ENCODE measurements at regions not wholly inside any gene's neighbourhood (a gene's known extent, or its start where the extent isn't known, plus 50 kb on each side); places are given as distances from the start of the nearest gene placed in this dataset.
A peak's percentile ranks its signal among the peaks of the same experiment; 100 is the strongest.

DNA sequence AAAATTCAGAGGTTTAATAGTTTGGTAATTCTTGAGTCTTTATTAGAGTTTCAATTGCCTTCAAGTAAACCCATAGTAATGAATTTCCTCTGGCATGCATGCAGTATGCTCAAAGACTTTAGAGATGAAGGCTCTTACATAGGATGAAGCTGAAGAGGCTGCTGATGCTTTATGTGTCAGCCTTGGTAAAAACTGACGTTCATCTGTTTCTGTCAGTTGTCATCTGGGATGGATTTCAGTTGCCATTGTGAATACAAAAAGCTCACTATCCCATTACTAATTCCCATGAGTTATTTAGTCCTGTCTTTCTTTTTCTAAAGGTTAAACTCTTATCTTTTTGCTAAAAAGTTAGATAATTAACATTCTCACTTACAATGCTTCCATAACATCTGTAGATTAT, 136.9 kb upstream of the GBE1 start:
- DNase-seq: no peak
- Histone ChIP-seq H2BK5ac (ENCODE audit: low read depth, low read length, poor library complexity, severe bottlenecking) (no peak overlapping the region), H2BK15ac (ENCODE audit: low read depth, poor library complexity, severe bottlenecking) (no peak overlapping the region), H3K4me2 (ENCODE audit: low read length, poor library complexity, severe bottlenecking) (no peak overlapping the region), H2BK120ac (ENCODE audit: low read depth, low read length) (no peak overlapping the region), H3K18ac (ENCODE audit: low read depth in 1 of 2, low read length in 2 of 2) (no peak overlapping the region), H3K79me1 (replicated peaks; ENCODE audit: low read length, poor library complexity, severe bottlenecking) (no peaks in the 10 kb centered on the region), H3K9me3 (ENCODE audit: control insufficient read depth, low read length) (no peaks in the 10 kb centered on the region), H3K27me3 (ENCODE audit: control insufficient read depth in 1 of 2, insufficient read depth in 1 of 2, low read length in 2 of 2) (no peaks in the 10 kb centered on the region), H2AFZ (ENCODE audit: low read depth, low read length) (no peak overlapping the region), H2BK12ac (ENCODE audit: low read length in 2 of 2) (no peak overlapping the region), H2AK5ac (ENCODE audit: low read length, severe bottlenecking) (no peak overlapping the region), H3K27ac (ENCODE audit: low read length, poor library complexity, severe bottlenecking) (no peak overlapping the region), H3K9ac (ENCODE audit: low read length) (no peak overlapping the region), H3K36me3 (ENCODE audit: control insufficient read depth in 1 of 2, insufficient read depth in 2 of 2, low read depth in 1 of 2, low read length in 2 of 2) (no peaks in the 10 kb centered on the region), H3K4me1 (ENCODE audit: control insufficient read depth, insufficient read depth, low read depth, low read length) (no peaks in the 10 kb centered on the region), H3K4me3 (ENCODE audit: insufficient read depth in 1 of 2, low read depth in 1 of 2, low read length in 2 of 2) (no peak overlapping the region), H3K4ac (ENCODE audit: low read depth in 1 of 2, low read length in 2 of 2) (no peak overlapping the region), H4K8ac (ENCODE audit: low read length) (no peak overlapping the region), H3K14ac (ENCODE audit: low read length in 2 of 2) (no peak overlapping the region), H4K91ac (ENCODE audit: low read length) (no peak overlapping the region), H3K23ac (ENCODE audit: low read length in 2 of 2) (no peak overlapping the region)
- WGBS: no CpG with 5 or more reads among the region's 1 CpG

GRCh38 chr3:81894598-81894997, 133.2 kb upstream of the GBE1 start:
- no peak overlapping the region for H3K4me3 ChIP-seq (ENCODE audit: insufficient read depth in 1 of 2, low read depth in 1 of 2, low read length in 2 of 2)
- no peak overlapping the region for H2BK15ac ChIP-seq (ENCODE audit: low read depth, poor library complexity, severe bottlenecking)
- no peak overlapping the region for H3K14ac ChIP-seq (ENCODE audit: low read length in 2 of 2)
- H4K8ac ChIP-seq (ENCODE audit: low read length): no peak overlapping the region
- no peak overlapping the region for H4K91ac ChIP-seq (ENCODE audit: low read length)
- no peaks in the 10 kb centered on the region for H3K4me1 ChIP-seq (ENCODE audit: control insufficient read depth, insufficient read depth, low read depth, low read length)
- no peak overlapping the region for H2BK5ac ChIP-seq (ENCODE audit: low read depth, low read length, poor library complexity, severe bottlenecking)
- H2AFZ ChIP-seq (ENCODE audit: low read depth, low read length): no peak overlapping the region
- no peaks in the 10 kb centered on the region for H3K79me1 ChIP-seq (replicated peaks; ENCODE audit: low read length, poor library complexity, severe bottlenecking)
- no peak for DNase-seq
- no peak overlapping the region for H3K9ac ChIP-seq (ENCODE audit: low read length)
- 77% methylated on average over 4 of the region's 4 CpGs for WGBS
- no peak overlapping the region for H2BK120ac ChIP-seq (ENCODE audit: low read depth, low read length)
- no peaks in the 10 kb centered on the region for H3K27me3 ChIP-seq (ENCODE audit: control insufficient read depth in 1 of 2, insufficient read depth in 1 of 2, low read length in 2 of 2)
- H3K27ac ChIP-seq (ENCODE audit: low read length, poor library complexity, severe bottlenecking): no peak overlapping the region
- H2BK12ac ChIP-seq (ENCODE audit: low read length in 2 of 2): no peak overlapping the region
- no peak overlapping the region for H3K4me2 ChIP-seq (ENCODE audit: low read length, poor library complexity, severe bottlenecking)
- no peak overlapping the region for H3K18ac ChIP-seq (ENCODE audit: low read depth in 1 of 2, low read length in 2 of 2)
- H2AK5ac ChIP-seq (ENCODE audit: low read length, severe bottlenecking): no peak overlapping the region
- no peaks in the 10 kb centered on the region for H3K36me3 ChIP-seq (ENCODE audit: control insufficient read depth in 1 of 2, insufficient read depth in 2 of 2, low read depth in 1 of 2, low read length in 2 of 2)
- H3K9me3 ChIP-seq (ENCODE audit: control insufficient read depth, low read length): no peaks in the 10 kb centered on the region
- H3K4ac ChIP-seq (ENCODE audit: low read depth in 1 of 2, low read length in 2 of 2): no peak overlapping the region
- H3K23ac ChIP-seq (ENCODE audit: low read length in 2 of 2): no peak overlapping the region

GRCh38 chr3:81891055-81891895, 129.8 kb upstream of the GBE1 start:
- no peak for DNase-seq
- Histone ChIP-seq H3K4ac (ENCODE audit: low read depth in 1 of 2, low read length in 2 of 2) (no peak overlapping the region), H3K4me3 (ENCODE audit: insufficient read depth in 1 of 2, low read depth in 1 of 2, low read length in 2 of 2) (no peak overlapping the region), H3K36me3 (ENCODE audit: control insufficient read depth in 1 of 2, insufficient read depth in 2 of 2, low read depth in 1 of 2, low read length in 2 of 2) (no peaks in the 10 kb centered on the region), H3K18ac (ENCODE audit: low read depth in 1 of 2, low read length in 2 of 2) (no peak overlapping the region), H3K14ac (ENCODE audit: low read length in 2 of 2) (no peak overlapping the region), H3K9me3 (ENCODE audit: control insufficient read depth, low read length) (no peaks in the 10 kb centered on the region), H3K27me3 (ENCODE audit: control insufficient read depth in 1 of 2, insufficient read depth in 1 of 2, low read length in 2 of 2) (no peaks in the 10 kb centered on the region), H3K23ac (ENCODE audit: low read length in 2 of 2) (no peak overlapping the region), H3K4me1 (ENCODE audit: control insufficient read depth, insufficient read depth, low read depth, low read length) (no peaks in the 10 kb centered on the region), H3K27ac (ENCODE audit: low read length, poor library complexity, severe bottlenecking) (no peak overlapping the region), H2AK5ac (ENCODE audit: low read length, severe bottlenecking) (no peak overlapping the region), H2BK120ac (ENCODE audit: low read depth, low read length) (no peak overlapping the region), H2AFZ (ENCODE audit: low read depth, low read length) (no peak overlapping the region), H3K79me1 (replicated peaks; ENCODE audit: low read length, poor library complexity, severe bottlenecking) (no peaks in the 10 kb centered on the region), H2BK15ac (ENCODE audit: low read depth, poor library complexity, severe bottlenecking) (no peak overlapping the region), H4K8ac (ENCODE audit: low read length) (no peak overlapping the region), H2BK12ac (ENCODE audit: low read length in 2 of 2) (no peak overlapping the region), H3K4me2 (ENCODE audit: low read length, poor library complexity, severe bottlenecking) (no peak overlapping the region), H4K91ac (ENCODE audit: low read length) (no peak overlapping the region), H2BK5ac (ENCODE audit: low read depth, low read length, poor library complexity, severe bottlenecking) (no peak overlapping the region), H3K9ac (ENCODE audit: low read length) (no peak overlapping the region)
- 81% methylated on average over 8 of the region's 8 CpGs for WGBS

DNA sequence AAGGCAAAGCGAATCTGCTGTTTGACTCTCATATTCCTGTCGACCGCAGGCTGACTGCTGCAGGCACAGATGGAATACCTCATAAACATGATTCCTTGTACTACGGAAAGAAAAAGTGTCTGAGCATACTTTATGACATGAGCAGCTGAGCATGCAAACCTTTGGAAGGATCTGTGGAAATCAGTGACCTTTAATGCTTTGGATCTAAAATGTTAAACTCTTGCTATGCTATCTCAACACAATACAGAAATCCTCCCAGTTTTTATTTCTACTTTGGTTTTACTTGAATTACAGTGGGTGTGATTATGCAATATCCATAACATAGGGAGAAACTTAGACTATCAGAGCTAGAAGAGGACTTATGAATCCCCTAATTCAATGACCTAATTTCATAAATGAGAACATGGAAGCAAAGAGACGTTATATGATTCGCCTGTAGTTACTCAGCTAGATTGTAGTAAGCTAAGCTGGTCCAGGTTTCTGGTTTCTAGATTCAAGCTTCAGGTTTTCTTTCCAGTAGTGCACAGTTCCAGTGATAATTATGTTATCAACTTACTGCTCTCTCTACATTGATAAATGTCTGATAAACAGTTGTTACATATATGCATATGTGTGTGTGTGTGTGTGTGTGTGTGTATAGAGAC, 127.6 kb upstream of the GBE1 start:
- WGBS: 97% methylated on average over 4 of the region's 6 CpGs
- no peak overlapping the region for H2BK12ac ChIP-seq (ENCODE audit: low read length in 2 of 2)

More for the DNA sequence above, 127.6 kb upstream of the GBE1 start:
- H3K4me3 ChIP-seq (ENCODE audit: insufficient read depth in 1 of 2, low read depth in 1 of 2, low read length in 2 of 2): peak overlapping the region in 1 of 2 experiments; percentile 32
- no peak overlapping the region for H3K18ac ChIP-seq (ENCODE audit: low read depth in 1 of 2, low read length in 2 of 2)
- no peak overlapping the region for H3K27ac ChIP-seq (ENCODE audit: low read length, poor library complexity, severe bottlenecking)
- no peaks in the 10 kb centered on the region for H3K9me3 ChIP-seq (ENCODE audit: control insufficient read depth, low read length)
- H3K4me2 ChIP-seq (ENCODE audit: low read length, poor library complexity, severe bottlenecking): no peak overlapping the region
- H3K23ac ChIP-seq (ENCODE audit: low read length in 2 of 2): no peak overlapping the region
- H3K9ac ChIP-seq (ENCODE audit: low read length): peak overlapping the region; percentile 39
- no peaks in the 10 kb centered on the region for H3K79me1 ChIP-seq (replicated peaks; ENCODE audit: low read length, poor library complexity, severe bottlenecking)
- no peak overlapping the region for H4K8ac ChIP-seq (ENCODE audit: low read length)
- H2AK5ac ChIP-seq (ENCODE audit: low read length, severe bottlenecking): no peak overlapping the region
- no peaks in the 10 kb centered on the region for H3K27me3 ChIP-seq (ENCODE audit: control insufficient read depth in 1 of 2, insufficient read depth in 1 of 2, low read length in 2 of 2)
- no peak overlapping the region for H2BK5ac ChIP-seq (ENCODE audit: low read depth, low read length, poor library complexity, severe bottlenecking)
- H2BK120ac ChIP-seq (ENCODE audit: low read depth, low read length): no peak overlapping the region
- H3K36me3 ChIP-seq (ENCODE audit: control insufficient read depth in 1 of 2, insufficient read depth in 2 of 2, low read depth in 1 of 2, low read length in 2 of 2): no peaks in the 10 kb centered on the region
- H4K91ac ChIP-seq (ENCODE audit: low read length): no peak overlapping the region
- H3K4me1 ChIP-seq (ENCODE audit: control insufficient read depth, insufficient read depth, low read depth, low read length): no peaks in the 10 kb centered on the region
- no peak overlapping the region for H3K14ac ChIP-seq (ENCODE audit: low read length in 2 of 2)
- H2BK15ac ChIP-seq (ENCODE audit: low read depth, poor library complexity, severe bottlenecking): no peak overlapping the region
- DNase-seq: no peak
- no peak overlapping the region for H2AFZ ChIP-seq (ENCODE audit: low read depth, low read length)
- H3K4ac ChIP-seq (ENCODE audit: low read depth in 1 of 2, low read length in 2 of 2): no peak overlapping the region

All from mesenchymal stem cell (in vitro differentiated cells and primary cell).